CD4-positive, alpha-beta T cell treated with Interleukin-17A for 4 hours (primary cell): ENCODE measurements at regions not wholly inside any gene's neighbourhood (a gene's known extent, or its start where the extent isn't known, plus 50 kb on each side); places are given as distances from the start of the nearest gene placed in this dataset.
"Not testable (repeated sequence)": the region's sequence is repeated elsewhere in the genome, so short reads cannot be mapped to it uniquely, and the experiment has no call there.

Source experiments
- DNase-seq: peaks from one replicate; pipeline ENCODE4 v3.0.0-alpha.2; 2020; ENCODE audit warnings: mixed read lengths

- DNase-seq, result not testable (repeated sequence)
Observed at GRCh38 chr12:88809841-88810240, 229.6 kb upstream of the KITLG start.

GRCh38 chr12:88805692-88806091 is 225.4 kb upstream of the KITLG start:
- no peak for DNase-seq

- DNase-seq, result no peak
Observed at GRCh38 chr12:88805286-88805685, 225.0 kb upstream of the KITLG start.

DNA sequence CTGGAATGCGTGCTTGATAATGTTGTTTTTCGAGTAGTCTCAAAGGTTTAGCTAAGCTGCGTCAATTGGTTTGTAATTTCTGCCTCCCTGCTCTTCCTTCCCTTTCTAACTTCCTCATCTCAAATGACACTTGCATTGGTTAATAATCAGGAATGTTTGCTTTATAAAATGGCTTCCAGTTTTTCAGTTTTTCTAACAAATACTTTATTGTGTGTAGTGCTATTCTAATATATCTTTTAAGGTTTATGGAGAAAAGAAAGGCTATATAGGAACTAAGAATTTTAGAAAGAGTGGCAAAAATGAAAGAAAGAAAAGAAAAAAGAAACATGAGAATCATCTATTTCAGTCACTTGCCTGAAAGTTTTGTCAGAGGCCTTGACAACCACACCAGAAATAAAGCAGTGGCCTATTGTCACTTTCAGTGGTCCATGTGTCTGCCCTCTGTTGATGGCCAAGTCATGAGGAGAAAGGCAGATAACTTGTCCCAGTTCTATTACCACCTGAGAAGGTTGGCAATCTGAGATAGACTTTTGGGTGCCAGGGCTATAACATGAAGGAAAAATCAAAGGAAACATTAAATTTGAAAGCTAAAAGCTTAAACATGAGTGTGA is 221.9 kb upstream of the KITLG start:
- DNase-seq, result no peak

GRCh38 chr12:88801227-88802095 is 221.2 kb upstream of the KITLG start:
- no peak for DNase-seq

DNA sequence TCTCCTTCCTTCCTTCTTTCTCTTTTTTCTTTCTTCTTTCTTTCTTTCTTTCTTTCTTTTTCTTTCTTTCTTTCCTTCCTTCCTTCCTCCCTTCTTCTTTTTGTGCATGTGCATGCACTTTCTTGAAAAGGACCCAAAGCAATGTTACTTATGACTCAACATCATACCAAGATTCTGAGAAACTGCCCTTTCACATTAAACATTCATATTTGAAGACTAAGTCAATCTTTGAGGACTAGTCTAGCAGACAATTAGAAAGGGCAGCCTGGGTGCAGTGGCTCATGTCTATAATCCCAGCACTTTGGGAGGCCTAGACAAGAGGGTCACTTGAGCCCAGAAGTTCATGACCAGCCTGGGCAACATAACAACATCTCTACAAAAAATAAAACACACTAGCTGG is 212.8 kb upstream of the KITLG start:
- DNase-seq, result no peak

- no peak for DNase-seq
Observed at GRCh38 chr12:88790231-88790630, 210.0 kb upstream of the KITLG start.

DNA sequence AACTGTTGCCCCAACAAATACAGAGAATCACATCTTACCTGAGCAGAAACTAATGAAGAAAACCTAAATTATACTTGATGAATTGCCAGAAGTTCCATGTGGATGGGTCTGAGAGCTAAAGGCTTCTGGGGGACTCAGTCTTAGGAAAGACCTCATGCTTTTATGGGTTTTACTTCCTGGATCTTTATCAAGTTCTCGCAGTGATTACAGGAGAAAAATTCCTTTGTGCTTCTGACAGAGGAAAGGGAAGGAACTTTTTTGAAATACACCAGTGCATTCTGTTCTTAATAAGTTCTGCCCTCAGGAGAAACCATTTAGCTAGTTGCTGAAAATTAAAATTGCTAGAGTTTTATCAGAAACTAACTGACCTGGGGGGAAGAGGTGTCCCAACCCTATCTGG is 203.9 kb upstream of the KITLG start:
- no peak for DNase-seq

- no peak for DNase-seq
Observed at GRCh38 chr12:88782351-88782750, 202.1 kb upstream of the KITLG start.

GRCh38 chr12:88781909-88782308 is 201.6 kb upstream of the KITLG start:
- DNase-seq, result no peak

- DNase-seq, result no peak
Observed at GRCh38 chr12:88778064-88778463, 197.8 kb upstream of the KITLG start.

DNA sequence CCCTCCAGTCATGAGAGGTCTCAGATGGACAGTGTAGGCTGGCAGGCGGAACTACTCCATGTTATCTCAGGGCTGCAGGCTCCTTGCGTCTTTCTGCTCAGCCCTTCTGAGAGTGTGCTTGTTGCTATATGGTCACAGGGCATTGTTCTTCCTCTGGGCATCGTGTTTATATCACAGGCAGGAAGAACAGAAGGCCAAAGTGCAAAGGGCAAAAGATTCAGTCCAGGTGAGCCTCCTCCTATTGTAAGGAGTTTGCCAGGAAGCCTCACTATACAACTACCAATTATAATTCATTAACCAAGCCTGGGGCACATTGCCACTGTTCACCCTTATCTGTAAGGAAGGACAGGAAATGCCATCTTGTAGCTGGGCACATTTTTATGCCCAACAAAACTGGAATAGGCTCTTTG is 195.5 kb upstream of the KITLG start:
- no peak for DNase-seq

- no peak for DNase-seq
Observed at GRCh38 chr12:88767699-88768098, 187.4 kb upstream of the KITLG start.

GRCh38 chr12:88764781-88765480 is 184.7 kb upstream of the KITLG start:
- no peak for DNase-seq

GRCh38 chr12:88763536-88764100 is 183.3 kb upstream of the KITLG start:
- no peak for DNase-seq

DNA sequence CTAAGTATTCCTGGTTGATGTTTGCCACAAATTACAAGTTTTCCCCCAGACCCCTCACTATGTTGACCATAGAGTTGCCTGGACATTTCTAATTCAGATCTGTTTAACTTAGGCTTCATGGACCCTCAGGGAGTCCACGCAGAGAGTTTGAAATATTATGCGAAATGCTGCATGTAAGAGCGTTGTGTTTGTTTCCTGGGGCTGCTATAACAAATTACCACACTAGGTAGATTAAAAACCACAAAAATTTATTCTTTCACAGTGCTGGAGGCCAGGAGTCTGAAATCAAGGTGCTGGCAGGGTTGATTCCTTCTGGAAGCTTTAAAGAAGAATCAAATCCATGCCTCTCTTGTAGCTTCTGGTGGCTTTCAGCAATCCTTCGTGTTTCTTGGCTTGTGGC is 177.9 kb upstream of the KITLG start:
- no peak for DNase-seq

GRCh38 chr12:88756917-88757316 is 176.6 kb upstream of the KITLG start:
- no peak for DNase-seq

GRCh38 chr12:88756153-88756552 is 175.9 kb upstream of the KITLG start:
- DNase-seq, result no peak

DNA sequence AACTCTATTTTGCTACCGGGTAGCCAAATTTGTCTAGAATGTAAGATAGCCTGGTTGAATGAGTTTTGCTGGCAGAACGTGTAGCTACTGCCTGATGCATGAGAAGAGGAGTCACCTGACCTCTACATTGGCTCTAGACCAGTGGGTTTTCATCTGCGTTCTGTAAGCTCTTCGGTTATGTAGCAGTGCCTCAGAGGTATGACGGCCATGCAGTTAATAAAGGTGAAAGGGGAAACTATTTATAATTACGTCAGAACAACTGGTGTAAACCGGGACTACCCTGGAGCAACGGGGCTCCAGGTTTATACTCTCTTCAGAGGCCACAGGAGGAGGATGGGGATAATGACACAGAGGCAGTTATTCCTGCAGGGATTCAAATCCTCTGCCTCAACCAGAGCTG is 173.4 kb upstream of the KITLG start:
- no peak for DNase-seq

- no peak for DNase-seq
Observed at GRCh38 chr12:88753066-88753465, 172.8 kb upstream of the KITLG start.

DNA sequence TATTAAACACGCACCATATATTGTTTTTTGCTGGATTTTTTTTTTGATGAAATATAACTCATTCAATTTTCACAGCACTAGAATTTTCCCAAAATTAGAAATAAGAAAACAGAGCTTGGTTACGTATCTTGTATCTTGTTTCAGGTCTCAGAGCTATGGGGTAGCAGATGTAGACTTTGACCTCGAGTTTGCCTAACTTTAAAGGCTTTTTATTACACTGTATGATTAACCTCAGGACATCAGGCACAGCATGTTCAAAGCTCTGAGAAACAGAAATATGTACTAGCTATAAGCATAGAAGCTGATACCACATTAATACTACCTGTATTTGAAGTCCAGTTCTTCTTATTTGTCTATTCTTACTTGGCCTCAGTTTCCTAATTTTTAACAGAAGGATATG is 171.9 kb upstream of the KITLG start:
- no peak for DNase-seq

DNA sequence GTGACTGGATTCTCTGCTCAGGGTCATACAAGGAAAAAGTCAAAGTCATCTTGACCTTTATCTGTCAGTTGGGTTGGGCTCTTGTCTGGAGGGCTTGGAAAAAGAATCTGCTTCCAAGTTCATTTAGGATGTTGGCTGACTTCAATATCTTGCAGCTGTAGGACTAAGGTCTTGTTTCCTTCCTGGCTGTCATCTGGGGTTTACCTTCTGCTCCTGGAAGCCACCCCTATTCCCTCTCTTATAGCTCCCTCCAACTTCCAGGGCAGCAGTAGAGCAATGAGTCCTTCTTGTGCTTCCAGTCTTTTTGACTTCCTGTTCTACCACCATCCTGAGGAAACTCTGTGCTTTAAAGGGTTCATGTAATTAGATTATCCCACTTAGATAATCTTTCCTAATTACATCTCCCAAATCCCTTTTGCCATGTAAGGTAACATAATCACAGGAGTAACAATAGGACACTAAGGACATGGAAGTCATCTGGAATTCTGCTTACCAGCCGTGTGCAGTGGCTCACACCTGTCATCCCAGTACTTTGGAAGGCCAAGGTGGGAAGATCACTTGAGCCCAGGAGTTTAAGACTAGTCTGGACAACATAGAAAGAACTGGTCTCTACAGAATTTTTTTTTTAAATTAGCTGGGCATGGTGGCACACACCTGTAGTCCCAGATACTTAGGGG is 170.7 kb upstream of the KITLG start:
- no peak for DNase-seq

DNA sequence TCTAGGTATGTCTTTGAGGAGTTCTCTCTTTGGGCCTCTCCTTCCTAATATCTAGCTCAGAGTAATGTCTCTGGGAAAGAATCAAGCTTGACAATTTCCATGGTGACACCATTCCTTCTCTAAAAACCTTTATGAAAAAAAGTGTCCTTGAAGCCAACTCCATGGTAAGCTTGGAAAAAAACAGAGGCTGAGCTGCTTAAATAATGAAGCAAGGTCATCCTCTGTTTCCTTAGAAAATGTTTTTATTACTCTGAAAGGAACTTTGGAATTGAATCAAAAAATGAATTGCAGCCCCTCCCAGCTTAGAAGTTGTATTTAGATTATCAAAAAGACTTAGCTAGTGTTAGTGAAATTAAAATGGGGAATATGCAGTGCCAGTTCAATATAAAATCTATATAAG is 166.1 kb upstream of the KITLG start:
- DNase-seq, result no peak
